PC-3 (cell line): ENCODE measurements at regions not wholly inside any gene's neighbourhood (a gene's known extent, or its start where the extent isn't known, plus 50 kb on each side); places are given as distances from the start of the nearest gene placed in this dataset.

Experiments used
- EZH2 ChIP-seq: fragments of 300-600 bp; sonication (generic); IDR thresholded peaks from one replicate; pipeline ENCODE4 v1.6.1; 2017; ENCODE audit warnings: antibody characterized with exemption, mild to moderate bottlenecking, low read length; ENCODE audit not compliant: unreplicated experiment
- TF ChIP-seq, protein P1 (sequence below): fragments of 300-600 bp; sonication (generic); conservative IDR thresholded peaks from 2 replicates; pipeline ENCODE4 v1.5.1; 2017; ENCODE audit warnings: antibody characterized with exemption, low read depth, mild to moderate bottlenecking, low read length

DNA sequence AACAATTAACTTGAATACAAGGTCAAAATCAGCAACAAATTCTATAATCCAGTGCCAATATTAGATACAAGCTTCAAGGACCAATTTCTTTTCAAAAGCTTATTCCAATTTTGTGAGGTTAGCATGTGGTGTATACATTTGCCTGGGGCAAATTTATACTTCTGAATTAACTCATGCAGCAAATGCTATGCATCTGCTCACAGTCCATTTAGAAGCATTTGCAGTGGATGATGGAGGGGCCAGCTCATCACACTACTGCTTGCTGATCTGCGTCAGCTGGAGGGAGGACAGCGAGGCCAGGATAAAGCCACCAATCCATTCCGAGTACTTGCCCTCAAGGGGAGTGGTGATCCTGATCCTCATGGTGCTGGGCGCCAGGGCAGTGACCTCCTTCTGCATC, 474.3 kb upstream of the KIF2A start:
- TF ChIP-seq, protein P1, sequence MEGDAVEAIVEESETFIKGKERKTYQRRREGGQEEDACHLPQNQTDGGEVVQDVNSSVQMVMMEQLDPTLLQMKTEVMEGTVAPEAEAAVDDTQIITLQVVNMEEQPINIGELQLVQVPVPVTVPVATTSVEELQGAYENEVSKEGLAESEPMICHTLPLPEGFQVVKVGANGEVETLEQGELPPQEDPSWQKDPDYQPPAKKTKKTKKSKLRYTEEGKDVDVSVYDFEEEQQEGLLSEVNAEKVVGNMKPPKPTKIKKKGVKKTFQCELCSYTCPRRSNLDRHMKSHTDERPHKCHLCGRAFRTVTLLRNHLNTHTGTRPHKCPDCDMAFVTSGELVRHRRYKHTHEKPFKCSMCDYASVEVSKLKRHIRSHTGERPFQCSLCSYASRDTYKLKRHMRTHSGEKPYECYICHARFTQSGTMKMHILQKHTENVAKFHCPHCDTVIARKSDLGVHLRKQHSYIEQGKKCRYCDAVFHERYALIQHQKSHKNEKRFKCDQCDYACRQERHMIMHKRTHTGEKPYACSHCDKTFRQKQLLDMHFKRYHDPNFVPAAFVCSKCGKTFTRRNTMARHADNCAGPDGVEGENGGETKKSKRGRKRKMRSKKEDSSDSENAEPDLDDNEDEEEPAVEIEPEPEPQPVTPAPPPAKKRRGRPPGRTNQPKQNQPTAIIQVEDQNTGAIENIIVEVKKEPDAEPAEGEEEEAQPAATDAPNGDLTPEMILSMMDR = no peak
- no peak for TF ChIP-seq EZH2
